Endothelial cell of umbilical vein (primary cell): ENCODE measurements at regions not wholly inside any gene's neighbourhood (a gene's known extent, or its start where the extent isn't known, plus 50 kb on each side); places are given as distances from the start of the nearest gene placed in this dataset.

Experiments used
- EZH2 ChIP-seq: IDR thresholded peaks from 2 replicates; pipeline ENCODE4 v1.6.1; 2012; ENCODE audit warnings: borderline replicate concordance, low read depth, mild to moderate bottlenecking, moderate library complexity, low read length, inconsistent platforms; ENCODE audit not compliant: severe bottlenecking
- POLR2A ChIP-seq: IDR thresholded peaks from 2 replicates; pipeline ENCODE4 v1.6.1; 2012; ENCODE audit warnings: low read depth, mild to moderate bottlenecking, control low read depth, low read length
- POLR2AphosphoS5 ChIP-seq: IDR thresholded peaks from 2 replicates; pipeline ENCODE4 v1.6.1; 2012; ENCODE audit warnings: low read depth, mild to moderate bottlenecking, control low read depth, low read length, moderate library complexity; ENCODE audit not compliant: insufficient read depth
- TF ChIP-seq, protein P1 (sequence below), 2 donors: IDR thresholded peaks; 1 replicate in 1 of 2; 2 replicates in 1 of 2; pipeline ENCODE4 v1.5.1; 2011; ENCODE audit warnings: low read length in 2 of 2, mild to moderate bottlenecking in 2 of 2, moderate library complexity in 2 of 2, control low read depth in 1 of 2, inconsistent platforms in 1 of 2, low read depth in 1 of 2; ENCODE audit not compliant: insufficient read depth in 1 of 2; ENCODE audit errors: extremely low read depth in 1 of 2

DNA sequence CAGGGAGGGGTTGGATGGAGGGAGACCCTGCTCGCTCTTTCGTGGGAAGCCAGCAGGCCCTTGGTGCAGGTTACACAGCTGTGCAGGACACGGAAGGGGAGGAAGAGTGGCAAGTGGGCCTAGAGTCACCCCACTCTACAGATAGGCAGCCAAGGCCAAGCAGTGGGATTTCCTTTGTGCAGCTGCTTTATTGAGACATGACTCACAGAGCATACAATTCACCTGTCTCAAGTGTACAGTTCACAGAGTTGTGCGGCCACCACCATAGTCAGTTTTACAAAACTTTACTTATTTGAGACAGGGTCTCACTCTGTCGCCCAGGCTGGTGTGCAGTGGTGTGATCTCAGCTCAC lies 91.2 kb upstream of the CIBAR2 start:
- TF ChIP-seq, protein P1, sequence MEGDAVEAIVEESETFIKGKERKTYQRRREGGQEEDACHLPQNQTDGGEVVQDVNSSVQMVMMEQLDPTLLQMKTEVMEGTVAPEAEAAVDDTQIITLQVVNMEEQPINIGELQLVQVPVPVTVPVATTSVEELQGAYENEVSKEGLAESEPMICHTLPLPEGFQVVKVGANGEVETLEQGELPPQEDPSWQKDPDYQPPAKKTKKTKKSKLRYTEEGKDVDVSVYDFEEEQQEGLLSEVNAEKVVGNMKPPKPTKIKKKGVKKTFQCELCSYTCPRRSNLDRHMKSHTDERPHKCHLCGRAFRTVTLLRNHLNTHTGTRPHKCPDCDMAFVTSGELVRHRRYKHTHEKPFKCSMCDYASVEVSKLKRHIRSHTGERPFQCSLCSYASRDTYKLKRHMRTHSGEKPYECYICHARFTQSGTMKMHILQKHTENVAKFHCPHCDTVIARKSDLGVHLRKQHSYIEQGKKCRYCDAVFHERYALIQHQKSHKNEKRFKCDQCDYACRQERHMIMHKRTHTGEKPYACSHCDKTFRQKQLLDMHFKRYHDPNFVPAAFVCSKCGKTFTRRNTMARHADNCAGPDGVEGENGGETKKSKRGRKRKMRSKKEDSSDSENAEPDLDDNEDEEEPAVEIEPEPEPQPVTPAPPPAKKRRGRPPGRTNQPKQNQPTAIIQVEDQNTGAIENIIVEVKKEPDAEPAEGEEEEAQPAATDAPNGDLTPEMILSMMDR (IDR thresholded peaks at IDR 0.05; ENCODE audit: extremely low read depth in 1 of 2, insufficient read depth in 1 of 2, low read depth in 1 of 2, low read length in 2 of 2): no peak
- TF ChIP-seq EZH2 (no peak), POLR2AphosphoS5 (no peak), POLR2A (no peak)
